Choroid plexus epithelial cell (primary cell): ENCODE measurements at regions not wholly inside any gene's neighbourhood (a gene's known extent, or its start where the extent isn't known, plus 50 kb on each side); places are given as distances from the start of the nearest gene placed in this dataset.

ENCODE experiments used
- DNase-seq: peaks from one replicate; pipeline ENCODE4 v3.0.0-alpha.2; 2010; ENCODE audit warnings: low read depth
- H3K4me3 ChIP-seq: 2 replicates; pipeline ENCODE4 v1.5.1; 2011; ENCODE audit warnings: low read depth, mild to moderate bottlenecking, control low read depth, low read length, moderate library complexity
- CTCF ChIP-seq: conservative IDR thresholded peaks from 2 replicates; pipeline ENCODE4 v1.5.1; 2011; ENCODE audit warnings: low read depth, mild to moderate bottlenecking, control low read depth, inconsistent platforms, low read length, moderate library complexity

- TF ChIP-seq CTCF, result no peak
- peak; percentile 84 for DNase-seq
- no peak overlapping the region for H3K4me3 ChIP-seq
These were observed 264.0 kb downstream of the ARL4A start for GRCh38 chr7:12951397-12951801.

- TF ChIP-seq CTCF, result no peak
- no peak for DNase-seq
- no peak overlapping the region for H3K4me3 ChIP-seq
These were observed 267.1 kb downstream of the ARL4A start for GRCh38 chr7:12954380-12955033.

- DNase-seq, result no peak
- H3K4me3 ChIP-seq, result no peak overlapping the region
- TF ChIP-seq CTCF, result no peak
These were observed 270.1 kb downstream of the ARL4A start for GRCh38 chr7:12957487-12957886.

- H3K4me3 ChIP-seq, result no peak overlapping the region
- TF ChIP-seq CTCF, result no peak
- no peak for DNase-seq
These were observed 274.6 kb downstream of the ARL4A start for GRCh38 chr7:12961910-12962480.

- DNase-seq, result no peak
- no peak for TF ChIP-seq CTCF
These were observed 276.0 kb downstream of the ARL4A start for GRCh38 chr7:12963435-12963834.

GRCh38 chr7:12964836-12965235 is 277.4 kb downstream of the ARL4A start:
- no peak for TF ChIP-seq CTCF
- no peak overlapping the region for H3K4me3 ChIP-seq
- DNase-seq, result no peak

More at GRCh38 chr7:12963435-12963834, 276.0 kb downstream of the ARL4A start:
- H3K4me3 ChIP-seq, result no peak overlapping the region

- no peak for DNase-seq
- H3K4me3 ChIP-seq, result no peak overlapping the region
- TF ChIP-seq CTCF, result no peak
These were observed 278.3 kb downstream of the ARL4A start for GRCh38 chr7:12965767-12966166.
